ENCODE measurements at regions not wholly inside any gene's neighbourhood (a gene's known extent, or its start where the extent isn't known, plus 50 kb on each side); places are given as distances from the start of the nearest gene placed in this dataset.

- H3K27ac ChIP-seq: no peak overlapping the region
- intact Hi-C loops (cut with DNase I): no loop called here
- no peaks in the 10 kb centered on the region for H3K4me1 ChIP-seq
- no peaks in the 10 kb centered on the region for H3K27me3 ChIP-seq
- H3K4me3 ChIP-seq: no peak overlapping the region
- H3K9me3 ChIP-seq: no peaks in the 10 kb centered on the region
- no peaks in the 10 kb centered on the region for H3K36me3 ChIP-seq
- TF ChIP-seq CTCF (IDR thresholded peaks at IDR 0.05): no peak
- no peak for DNase-seq (ENCODE audit: low spot score in 2 of 2)
Measured at GRCh38 chr6:99024089-99024488, 76.3 kb upstream of the FBXL4 start.

- Histone ChIP-seq H3K27me3 (no peaks in the 10 kb centered on the region), H3K27ac (no peak overlapping the region), H3K4me3 (no peak overlapping the region), H3K9me3 (no peaks in the 10 kb centered on the region), H3K36me3 (no peaks in the 10 kb centered on the region), H3K4me1 (no peaks in the 10 kb centered on the region)
- no peak for TF ChIP-seq CTCF (IDR thresholded peaks at IDR 0.05)
- DNase-seq (ENCODE audit: low spot score in 2 of 2): no peak
- intact Hi-C loops (cut with DNase I): no loop called here
Measured at GRCh38 chr6:99022039-99022609, 74.4 kb upstream of the FBXL4 start.

- DNase-seq (ENCODE audit: low spot score in 2 of 2): no peak
- Histone ChIP-seq H3K27me3 (no peaks in the 10 kb centered on the region), H3K36me3 (no peaks in the 10 kb centered on the region), H3K27ac (no peak overlapping the region), H3K4me1 (no peaks in the 10 kb centered on the region), H3K9me3 (no peaks in the 10 kb centered on the region), H3K4me3 (no peak overlapping the region)
- no peak for TF ChIP-seq CTCF (IDR thresholded peaks at IDR 0.05)
- intact Hi-C loops (cut with DNase I): no loop called here
Measured at GRCh38 chr6:99019381-99019780, 71.6 kb upstream of the FBXL4 start.

- DNase-seq (ENCODE audit: low spot score in 2 of 2): no peak
- no peaks in the 10 kb centered on the region for H3K27me3 ChIP-seq
- no peak overlapping the region for H3K27ac ChIP-seq
- no peak for TF ChIP-seq CTCF (IDR thresholded peaks at IDR 0.05)
- H3K4me1 ChIP-seq: no peaks in the 10 kb centered on the region
- intact Hi-C loops (cut with DNase I): no loop called here
- H3K4me3 ChIP-seq: no peak overlapping the region
- no peaks in the 10 kb centered on the region for H3K36me3 ChIP-seq
- no peaks in the 10 kb centered on the region for H3K9me3 ChIP-seq
Measured at GRCh38 chr6:99017150-99017549, 69.4 kb upstream of the FBXL4 start.

GRCh38 chr6:99016355-99016754, 68.6 kb upstream of the FBXL4 start:
- Histone ChIP-seq H3K27me3 (no peaks in the 10 kb centered on the region), H3K9me3 (no peaks in the 10 kb centered on the region), H3K4me3 (no peak overlapping the region), H3K27ac (no peak overlapping the region), H3K4me1 (no peaks in the 10 kb centered on the region), H3K36me3 (no peaks in the 10 kb centered on the region)
- intact Hi-C loops (cut with DNase I): no loop called here
- no peak for TF ChIP-seq CTCF (IDR thresholded peaks at IDR 0.05)
- DNase-seq (ENCODE audit: low spot score in 2 of 2): no peak

GRCh38 chr6:99014061-99014460, 66.3 kb upstream of the FBXL4 start:
- no peak overlapping the region for H3K4me3 ChIP-seq
- no peaks in the 10 kb centered on the region for H3K9me3 ChIP-seq
- no peaks in the 10 kb centered on the region for H3K36me3 ChIP-seq
- DNase-seq (ENCODE audit: low spot score in 2 of 2): no peak
- H3K27ac ChIP-seq: no peak overlapping the region
- H3K27me3 ChIP-seq: no peaks in the 10 kb centered on the region
- TF ChIP-seq CTCF (IDR thresholded peaks at IDR 0.05): no peak
- intact Hi-C loops (cut with DNase I): no loop called here
- H3K4me1 ChIP-seq: no peaks in the 10 kb centered on the region

Data from ascending aorta (tissue), 2 donors.